ENCODE measurements at regions not wholly inside any gene's neighbourhood (a gene's known extent, or its start where the extent isn't known, plus 50 kb on each side); places are given as distances from the start of the nearest gene placed in this dataset.

DNA sequence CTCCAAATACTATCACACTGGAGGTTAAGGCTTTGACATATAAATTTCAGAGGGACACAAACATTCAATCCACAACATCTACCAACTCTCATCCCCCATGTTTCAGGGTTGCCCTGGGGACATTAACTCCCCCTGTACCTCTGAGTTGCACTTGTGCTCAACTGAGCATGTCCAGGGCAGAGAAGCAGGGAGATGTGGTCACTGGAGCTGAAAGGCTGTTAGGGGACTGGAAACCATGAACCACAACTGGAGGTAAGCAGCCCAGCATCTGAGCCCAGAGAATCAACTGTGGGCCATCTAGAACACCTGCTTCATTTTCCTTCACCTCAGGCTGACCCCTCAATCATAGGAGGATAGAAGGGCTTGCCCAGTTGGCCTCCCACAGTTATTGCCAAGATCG lies 641.1 kb downstream of the MID1IP1 start:
- DNase-seq: no peak

DNA sequence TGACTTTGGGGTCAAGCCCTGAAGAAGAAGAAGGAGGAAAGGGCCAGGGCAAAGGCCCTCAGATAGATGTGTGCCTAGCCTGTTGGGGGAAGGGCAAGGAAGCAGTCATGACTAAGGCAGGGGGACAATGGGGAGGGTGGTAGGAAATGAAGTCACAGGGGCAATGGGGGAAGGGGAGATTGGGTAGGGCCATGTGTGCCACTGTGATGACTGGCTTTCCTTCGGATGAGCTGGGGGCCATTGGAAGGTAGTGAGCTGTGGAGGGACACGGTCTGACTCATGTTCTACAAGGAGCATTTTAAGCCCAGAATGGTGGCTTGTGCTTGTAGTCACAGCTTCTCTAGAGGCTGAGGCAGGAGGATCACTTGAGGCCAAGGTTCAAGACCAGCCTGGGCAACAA lies 642.0 kb downstream of the MID1IP1 start:
- DNase-seq: no peak

DNA sequence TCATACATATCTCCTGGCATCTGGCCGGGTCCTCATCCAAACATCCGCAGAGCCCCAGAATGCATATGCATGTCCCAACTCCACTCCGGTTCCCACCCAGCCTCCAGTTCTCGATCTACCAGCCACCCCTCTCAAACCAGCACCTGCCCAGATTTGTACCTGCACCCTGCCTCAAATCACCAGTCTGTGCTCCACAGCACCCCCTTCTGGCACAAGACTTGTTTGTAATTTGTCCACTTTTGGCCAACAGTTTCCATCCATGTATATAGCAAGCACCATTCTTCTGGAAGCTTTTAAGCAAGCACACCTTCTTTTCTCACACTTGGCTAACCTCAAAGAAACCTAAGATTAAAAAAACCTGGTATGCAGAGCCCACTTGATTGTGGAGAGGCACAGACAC lies 644.1 kb downstream of the MID1IP1 start:
- DNase-seq: no peak

DNA sequence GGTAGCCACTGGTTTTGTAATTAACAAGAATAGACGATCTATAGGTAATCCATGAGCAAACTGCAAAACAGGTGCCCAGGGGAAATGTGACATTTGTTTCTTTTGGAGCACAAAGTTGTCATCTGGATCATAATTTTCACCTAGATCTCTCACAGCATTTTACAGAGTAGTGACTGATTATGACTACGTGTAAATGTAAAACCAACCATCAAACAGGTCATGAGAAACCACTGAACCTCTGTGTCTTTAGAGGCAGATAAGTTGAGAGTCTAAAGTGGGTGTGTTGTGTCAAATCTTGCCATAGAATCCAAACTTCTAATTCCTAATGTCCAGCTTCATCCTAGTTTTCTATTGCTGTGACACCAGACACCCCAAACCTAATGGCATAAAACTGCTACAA lies 648.1 kb downstream of the MID1IP1 start:
- no peak for DNase-seq

DNA sequence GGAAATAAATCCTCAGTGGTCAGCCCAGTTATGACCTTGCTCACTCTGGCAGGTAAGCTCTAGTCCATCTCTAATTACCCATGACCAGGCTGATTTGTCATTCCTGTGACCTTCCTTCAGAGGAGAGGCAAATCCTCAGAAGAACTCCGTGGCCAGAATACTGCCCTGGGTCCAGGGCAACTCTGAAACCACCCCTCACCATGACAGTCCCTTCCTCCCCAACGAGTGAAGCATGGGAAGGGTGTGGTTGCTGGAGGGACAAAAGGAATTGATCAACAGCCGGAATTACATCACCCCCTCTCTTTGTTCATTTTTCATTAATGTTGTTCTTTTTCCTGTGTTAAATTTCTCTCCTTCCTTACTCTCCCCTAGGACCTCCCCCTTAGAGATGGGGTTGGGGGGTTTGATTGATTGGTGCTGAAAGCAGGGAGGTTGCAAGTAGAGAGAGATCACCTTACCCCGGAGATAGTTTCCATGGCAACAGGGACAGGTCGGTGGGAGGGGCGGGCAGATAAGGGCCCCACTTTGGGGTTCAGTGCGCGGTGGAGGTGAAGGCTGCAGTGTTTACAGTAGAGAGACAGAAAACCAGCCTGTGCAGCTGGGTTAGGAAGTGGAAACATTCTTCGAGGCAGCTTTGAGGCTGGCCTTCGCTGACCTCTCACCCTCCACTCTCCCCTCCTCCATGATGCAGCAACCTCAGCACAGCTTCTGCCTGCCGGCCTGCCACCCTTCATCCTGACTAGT lies 647.4 kb downstream of the BCOR start:
- no peak for DNase-seq

DNA sequence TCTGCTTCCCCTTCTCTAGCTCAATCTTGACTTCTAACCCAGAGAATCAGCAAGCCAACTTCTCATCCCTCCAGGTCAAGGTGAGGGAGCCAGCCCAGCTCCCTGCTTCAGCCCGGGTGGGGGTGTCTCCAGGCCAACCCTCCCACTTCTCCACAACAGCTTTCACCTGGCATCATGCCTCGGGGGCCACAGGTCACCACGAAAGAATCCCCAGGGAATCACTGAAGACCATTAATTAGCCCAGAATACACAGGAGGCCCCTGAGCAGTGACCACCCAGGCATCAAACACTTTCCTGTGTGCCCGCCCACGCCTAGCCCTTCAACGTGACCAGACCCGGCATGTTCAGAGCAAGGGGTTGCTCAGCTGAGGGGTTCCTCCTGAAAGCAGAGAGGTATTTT lies 646.7 kb downstream of the BCOR start:
- no peak for DNase-seq

DNA sequence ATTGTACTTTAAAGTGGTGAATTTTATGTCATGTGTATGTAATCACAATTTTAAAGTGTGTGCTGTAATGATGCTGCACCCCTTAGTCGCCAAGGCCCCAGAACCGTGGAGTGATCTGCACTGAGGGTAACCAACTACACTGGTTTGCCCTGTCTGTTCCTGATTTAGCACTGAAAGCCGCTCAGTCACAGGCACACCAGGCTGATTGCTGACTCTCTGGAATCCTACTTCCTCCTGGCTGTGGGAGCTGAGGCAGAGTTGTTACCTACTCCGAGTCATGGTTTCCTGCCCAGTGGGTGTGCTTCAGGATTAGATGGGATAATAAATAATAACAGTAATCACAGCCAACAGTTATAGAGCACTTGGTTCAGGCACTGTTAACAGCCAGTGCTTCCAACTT lies 645.4 kb downstream of the BCOR start:
- DNase-seq: no peak

DNA sequence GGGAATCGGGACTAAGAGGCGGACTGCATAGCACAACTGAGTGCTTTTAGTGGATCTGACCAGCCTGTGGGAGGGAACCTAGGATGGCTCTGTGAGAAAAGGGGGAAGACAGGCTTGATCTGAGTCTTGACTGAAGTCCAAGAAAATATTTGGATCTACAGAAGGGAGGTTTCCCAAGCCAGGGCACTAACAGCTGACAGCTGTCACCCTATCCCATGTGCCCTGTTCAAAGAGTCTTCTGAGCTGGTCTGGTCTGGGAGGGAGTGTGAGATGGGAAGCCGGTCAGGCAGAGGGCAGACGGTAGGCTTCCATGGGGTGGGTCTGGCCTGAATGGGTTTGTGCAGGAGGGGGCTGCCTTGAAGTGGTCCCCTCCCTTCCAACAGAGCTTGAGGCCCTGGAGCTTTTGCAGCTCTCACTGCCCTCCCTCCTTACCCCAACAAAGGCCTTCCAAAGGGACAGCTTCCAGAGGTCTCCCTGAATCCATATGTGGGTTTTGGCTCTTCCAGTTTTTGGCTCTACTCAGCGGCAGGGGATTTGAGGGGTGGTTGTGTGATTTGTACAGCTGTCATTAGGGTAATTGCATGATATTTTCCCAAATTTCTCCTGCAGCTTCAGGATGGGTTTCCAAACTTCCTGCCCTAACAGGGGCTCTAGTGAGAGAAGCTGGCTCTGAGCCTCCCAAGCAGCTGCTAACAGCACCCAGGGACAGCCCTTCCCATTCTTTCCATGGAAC lies 643.7 kb downstream of the BCOR start:
- DNase-seq: peak; percentile 93

DNA sequence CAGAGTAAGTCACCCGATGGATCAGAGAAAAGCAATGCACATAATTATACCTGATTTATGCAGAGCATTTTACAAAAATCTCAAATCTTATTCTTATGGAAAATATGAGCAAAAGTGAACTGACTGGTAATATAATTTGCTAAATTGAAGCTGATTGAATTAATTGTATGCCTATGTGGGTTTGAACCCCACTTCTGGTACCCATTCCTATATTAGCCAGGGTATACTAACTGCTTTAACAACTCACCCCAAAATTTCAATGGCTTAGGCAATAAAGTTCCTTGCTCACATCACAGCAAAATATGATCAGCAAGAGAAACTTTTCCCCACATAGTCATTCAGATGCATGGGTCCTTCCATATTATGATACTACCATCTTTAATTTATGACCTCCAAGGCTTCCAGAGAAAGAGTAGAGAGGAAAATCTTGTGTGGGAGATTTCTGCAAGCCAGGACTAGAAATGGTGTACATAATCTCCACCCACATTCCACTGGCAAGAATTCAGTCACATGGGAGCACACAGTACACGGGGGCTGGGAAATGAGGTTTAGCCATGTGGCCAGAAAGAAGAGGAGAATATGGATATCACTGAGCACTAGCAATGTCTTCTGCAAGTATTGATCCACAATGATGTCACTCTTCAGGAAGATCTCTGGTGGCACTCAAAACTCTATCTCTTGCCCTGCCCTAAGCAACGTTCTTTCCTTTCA lies 640.7 kb downstream of the BCOR start:
- peak; percentile 46 for DNase-seq

DNA sequence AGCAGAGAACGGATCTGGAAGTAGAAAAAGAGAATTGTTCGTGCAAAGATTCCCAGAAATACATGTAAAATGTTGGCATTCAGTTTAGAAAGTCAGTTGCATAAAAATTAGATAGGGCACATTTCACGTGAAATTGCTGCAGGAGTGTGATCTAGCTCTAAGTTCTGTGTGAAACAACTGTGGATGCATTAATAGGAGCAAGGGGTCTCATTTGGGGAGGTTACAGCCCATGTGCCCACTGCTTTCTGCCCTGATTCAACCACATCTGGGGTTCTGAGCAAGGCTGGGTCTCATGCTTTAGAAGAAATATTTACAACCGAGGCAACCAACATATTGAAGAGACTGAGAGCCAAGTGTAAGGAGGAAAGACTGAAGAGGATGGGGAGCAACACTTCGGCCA lies 639.0 kb downstream of the BCOR start:
- DNase-seq: no peak

DNA sequence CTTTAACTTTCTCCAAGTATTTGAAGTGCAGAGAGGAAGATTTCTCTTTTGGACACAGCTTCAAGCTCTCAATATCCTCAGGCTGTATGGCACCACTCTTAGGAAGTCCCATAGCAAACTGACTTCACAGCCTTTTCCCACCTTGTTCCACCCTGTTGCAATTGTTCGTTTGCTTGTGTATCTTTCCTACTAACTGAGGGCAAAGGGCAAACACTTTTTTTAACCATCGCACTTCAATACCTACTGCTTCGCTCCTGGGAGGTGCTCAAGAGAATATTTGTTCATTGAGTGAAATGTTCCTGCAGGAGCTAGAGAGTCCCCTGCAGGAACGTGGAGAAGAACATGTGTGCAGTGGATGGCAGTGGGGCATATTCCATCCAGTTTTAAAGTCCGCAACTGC lies 638.6 kb downstream of the BCOR start:
- DNase-seq: no peak

DNA sequence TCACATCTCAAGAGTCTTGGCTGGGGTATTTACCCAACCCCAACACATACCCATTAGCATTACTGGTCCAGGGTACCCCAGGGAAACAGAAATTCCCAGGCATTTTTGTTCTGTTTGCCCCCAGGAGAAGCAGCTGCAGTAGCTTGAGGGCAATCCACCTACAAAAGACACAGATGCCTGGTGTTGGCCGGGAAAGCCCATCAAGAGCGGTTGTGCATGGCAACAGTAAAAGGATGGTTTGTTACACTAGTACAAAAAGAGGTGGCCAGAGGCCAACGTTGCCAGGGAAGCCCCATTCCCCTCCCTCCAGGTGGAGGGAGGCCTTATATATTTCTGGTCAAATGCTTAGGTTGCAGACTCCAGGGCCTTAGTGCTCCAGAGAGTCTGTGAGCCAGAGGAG lies 637.8 kb downstream of the BCOR start:
- DNase-seq: no peak

DNA sequence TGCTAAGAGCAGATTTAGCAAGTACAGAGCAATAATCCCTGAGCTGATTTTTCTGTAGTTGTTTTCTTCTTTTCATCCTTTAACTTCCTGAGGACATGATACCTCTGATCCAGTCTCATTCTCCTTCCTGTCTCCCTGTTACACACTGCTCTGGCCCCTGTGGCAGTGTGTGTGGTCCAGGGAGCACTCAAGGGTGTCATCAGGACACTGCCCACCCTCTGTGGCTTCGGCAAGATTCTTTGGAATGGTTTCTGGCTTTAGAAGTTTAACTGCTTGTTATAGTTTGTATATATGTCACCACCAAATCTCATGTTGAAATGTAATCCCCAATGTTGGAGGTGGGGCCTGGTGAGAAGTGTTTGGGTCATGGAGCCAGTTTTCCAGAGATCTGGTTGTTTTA lies 637.3 kb downstream of the BCOR start:
- no peak for DNase-seq

DNA sequence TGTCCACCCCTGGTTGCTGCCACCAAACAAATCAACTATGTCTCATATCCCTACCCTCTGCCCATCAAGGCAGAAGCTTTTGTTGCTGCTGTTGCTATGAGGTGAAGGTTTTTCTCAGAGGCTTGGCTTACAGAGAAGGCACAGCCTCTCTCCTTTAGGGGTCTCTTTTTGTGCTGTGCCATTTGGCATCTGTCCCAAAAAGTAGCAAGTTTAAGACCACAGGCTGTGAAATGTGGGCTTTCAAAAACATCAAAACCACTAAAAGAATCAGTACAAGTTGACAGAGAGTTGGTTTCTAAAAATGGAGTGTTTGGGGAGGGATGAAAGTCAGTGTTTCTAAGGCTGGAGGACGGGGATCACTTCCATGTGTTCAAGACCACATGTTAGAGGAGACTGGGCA lies 634.9 kb downstream of the BCOR start:
- no peak for DNase-seq

DNA sequence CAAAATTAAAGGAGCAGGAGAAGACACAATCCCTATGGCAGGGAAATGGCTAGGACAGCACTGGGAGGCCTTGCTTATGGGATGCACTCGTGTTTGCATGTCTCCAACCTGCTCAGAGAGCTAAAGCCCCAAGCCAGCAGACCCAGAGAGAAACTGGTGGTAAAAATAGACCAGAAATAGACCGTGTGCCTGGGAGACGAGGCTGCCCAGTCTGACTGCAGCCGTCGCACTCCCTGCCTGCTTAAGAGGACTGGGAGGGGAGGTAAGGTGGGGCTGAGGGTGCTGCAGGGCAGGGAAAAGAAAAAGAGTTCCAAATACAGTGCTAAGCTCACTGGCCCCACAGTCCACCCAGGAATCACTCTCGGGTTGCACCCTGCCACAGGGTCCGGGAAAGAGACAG lies 633.5 kb downstream of the BCOR start:
- no peak for DNase-seq

DNA sequence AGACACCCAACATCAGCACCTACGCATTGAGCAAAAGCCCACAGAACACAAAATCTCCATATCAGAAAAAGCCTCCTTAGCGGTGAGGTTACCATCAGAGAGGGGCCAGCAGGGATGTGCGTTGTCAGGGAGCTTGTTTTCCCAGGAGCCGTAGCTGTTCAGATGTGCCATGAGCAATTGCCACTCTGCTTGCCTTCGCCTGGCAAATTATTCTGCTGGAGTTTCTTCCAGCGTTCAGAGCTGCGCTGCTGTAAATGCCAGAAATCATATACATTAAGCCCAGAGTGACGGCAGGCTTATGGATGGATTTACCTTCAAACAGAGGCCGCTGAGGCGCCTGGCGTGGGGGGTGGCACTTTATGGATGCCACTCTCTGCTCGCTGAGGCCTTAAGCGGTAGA lies 632.3 kb downstream of the BCOR start:
- DNase-seq: no peak

DNA sequence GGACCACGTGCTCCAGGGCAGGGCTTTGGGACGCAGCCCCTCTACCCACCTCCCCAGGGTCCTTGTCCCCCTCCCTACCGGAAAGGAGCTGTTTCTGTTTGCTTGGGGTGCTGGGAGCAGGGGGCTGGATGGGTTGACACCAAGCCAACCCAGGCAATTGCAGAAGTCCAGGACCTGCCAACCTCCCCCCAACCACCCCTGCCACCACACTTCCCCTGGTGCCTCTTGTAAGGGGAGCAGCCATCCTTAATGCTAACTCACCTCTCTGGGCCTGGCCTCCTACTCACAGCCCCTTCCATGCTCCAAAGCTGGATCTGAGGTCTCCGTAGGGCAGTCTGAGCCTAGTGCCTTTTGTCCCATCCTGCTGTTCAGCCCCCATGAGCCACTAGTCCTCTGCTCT lies 631.9 kb downstream of the BCOR start:
- DNase-seq: no peak

DNA sequence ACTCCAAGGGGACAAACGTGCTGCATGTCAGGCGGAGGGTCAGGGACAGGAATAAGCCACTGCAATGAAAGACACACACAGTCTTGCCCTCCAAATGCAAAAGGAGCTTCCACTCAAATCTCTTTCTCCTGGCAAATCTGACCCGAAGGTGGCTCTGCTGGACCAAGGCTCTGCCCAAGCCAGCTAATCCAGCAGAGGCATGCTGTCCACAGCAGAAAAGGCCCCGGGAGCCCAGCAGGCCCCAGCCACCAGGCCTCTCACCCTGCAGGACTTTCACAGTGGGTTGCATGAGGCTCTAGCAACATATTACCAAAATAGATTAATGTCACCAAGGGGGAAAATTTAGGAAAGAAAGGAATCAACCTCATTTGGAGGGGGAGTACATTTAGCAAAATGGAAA lies 628.6 kb downstream of the BCOR start:
- DNase-seq: no peak

DNA sequence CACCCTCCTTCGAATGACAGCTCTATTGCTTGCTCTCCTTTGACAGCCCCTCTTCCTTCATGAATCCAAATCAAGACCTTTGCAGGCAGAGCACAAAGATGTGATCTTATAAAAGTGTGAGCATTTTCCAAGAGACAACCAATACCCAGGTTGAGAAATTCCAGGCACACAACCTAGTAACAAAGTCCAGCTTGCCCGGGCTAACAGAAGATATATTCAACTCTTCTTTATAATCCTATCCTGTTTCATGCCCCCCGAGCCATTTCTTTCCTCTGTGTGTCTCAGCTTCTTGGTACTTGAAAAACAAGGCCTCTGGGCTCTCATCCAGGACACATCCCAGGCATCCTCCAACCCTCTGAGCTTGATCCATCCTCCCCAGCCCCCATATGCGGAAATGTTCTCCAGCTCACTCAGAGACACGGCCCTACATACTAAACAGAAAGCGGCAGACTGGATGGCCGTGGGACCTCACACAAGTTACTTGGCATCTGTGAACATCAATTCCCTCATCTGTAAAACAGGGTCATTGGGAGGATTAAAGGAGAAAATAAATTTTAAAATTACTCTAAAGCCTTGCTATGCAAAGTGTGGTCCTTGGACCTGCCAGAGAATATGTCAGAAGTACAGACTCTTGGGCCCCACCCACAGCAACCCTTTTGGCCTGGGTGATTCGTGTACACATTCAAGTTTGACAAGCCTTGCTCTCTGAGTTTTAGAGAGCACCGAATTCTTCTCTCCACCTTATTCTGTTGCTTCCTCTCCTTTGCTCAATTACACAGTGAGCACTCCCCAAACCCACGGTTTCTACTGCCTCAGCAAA lies 627.0 kb downstream of the BCOR start:
- peak; percentile 84 for DNase-seq

DNA sequence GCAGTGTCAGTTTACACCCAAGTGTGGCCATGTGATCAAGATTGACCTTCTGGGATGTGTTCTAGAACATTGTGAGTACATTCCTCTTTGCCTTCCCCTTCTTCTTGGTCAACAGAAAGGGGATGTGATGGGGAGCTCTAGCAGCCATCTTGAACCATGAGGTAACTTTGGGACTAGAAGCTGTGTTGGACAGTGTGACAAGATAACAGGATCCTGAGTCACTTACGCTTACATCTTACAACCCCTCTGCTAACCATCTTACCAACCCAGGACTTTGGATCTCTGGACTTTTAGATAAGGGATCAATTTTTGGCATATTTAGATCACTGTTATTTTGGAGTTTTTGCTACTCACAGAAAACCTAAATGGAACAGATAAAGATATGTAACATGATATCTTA lies 625.6 kb downstream of the BCOR start:
- no peak for DNase-seq

DNA sequence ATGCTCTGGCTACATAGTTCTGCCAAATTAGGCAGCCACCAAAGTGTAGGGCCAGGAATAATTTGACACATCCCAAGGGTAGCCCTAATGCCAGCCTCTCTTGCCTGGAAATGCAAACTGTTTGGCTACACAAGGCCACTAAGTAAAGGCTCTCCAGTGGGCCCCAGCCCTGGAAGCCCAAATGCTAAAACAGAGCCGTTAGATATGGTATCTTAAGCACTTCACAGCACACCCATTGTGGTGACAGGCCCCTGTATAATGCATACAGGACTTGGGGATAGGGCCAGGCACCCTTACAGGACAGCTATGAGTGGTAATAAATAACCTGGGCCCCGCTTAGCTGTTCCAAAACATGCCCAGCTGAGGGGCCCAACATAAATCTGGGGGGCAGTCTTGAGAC lies 623.9 kb downstream of the BCOR start:
- no peak for DNase-seq

DNA sequence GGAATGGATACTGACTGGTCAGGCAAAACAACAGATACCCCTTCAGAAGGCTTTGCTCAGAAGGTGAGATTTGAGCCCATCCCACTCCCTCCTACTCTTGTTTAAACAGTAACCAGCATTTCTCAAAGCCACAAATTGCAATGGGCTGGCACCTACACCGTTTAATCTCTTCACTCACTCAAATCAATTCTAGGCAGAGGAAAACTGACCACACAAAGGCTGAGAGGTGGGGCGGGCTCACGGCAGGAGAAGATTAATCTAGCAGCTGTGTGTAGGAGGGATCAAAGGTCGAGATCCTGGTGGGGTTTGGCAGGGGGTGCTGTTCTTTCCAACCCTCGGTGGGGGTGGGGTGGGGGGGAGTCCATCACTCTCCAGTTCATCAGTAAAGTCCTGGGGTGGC lies 622.4 kb downstream of the BCOR start:
- no peak for DNase-seq

DNA sequence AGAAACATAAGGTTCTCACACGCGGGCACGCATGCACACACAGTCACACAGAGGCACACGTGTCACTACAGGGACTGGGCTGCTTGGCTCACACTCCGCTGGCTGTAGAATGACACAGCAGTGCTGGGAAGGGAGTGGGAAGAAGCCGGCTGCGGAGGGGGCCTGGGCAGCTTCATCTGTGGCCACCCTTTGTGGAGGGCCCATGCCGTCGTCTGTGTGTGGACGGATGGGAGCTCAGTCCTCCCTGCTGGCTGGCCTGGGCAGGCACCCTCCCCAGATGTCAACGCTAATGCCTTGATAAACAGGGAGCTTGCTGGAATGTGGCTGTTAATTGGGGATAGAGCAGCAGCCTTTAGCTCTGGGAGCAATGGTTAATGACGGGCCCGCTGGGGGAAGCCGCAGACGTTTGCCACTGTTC lies 621.1 kb downstream of the BCOR start:
- DNase-seq: no peak

All from tongue (tissue), 1 donor.